ENCODE measurements at regions not wholly inside any gene's neighbourhood (a gene's known extent, or its start where the extent isn't known, plus 50 kb on each side); places are given as distances from the start of the nearest gene placed in this dataset.
"Not testable (repeated sequence)": the region's sequence is repeated elsewhere in the genome, so short reads cannot be mapped to it uniquely, and the experiment has no call there.

- no peak for DNase-seq (ENCODE audit: low spot score)
Observed at GRCh38 chr2:144822966-144823365, 303.0 kb upstream of the ZEB2 start.

- no peak for DNase-seq (ENCODE audit: low spot score)
Observed at GRCh38 chr2:144812288-144812687, 292.4 kb upstream of the ZEB2 start.

GRCh38 chr2:144801766-144802165 is 281.8 kb upstream of the ZEB2 start:
- peak; percentile 38 for DNase-seq (ENCODE audit: low spot score)

GRCh38 chr2:144801325-144801724 is 281.4 kb upstream of the ZEB2 start:
- DNase-seq (ENCODE audit: low spot score), result no peak

GRCh38 chr2:144798989-144799388 is 279.1 kb upstream of the ZEB2 start:
- no peak for DNase-seq (ENCODE audit: low spot score)

- no peak for DNase-seq (ENCODE audit: low spot score)
Observed at GRCh38 chr2:144798034-144798433, 278.1 kb upstream of the ZEB2 start.

GRCh38 chr2:144796936-144797335 is 277.0 kb upstream of the ZEB2 start:
- no peak for DNase-seq (ENCODE audit: low spot score)

GRCh38 chr2:144796164-144796563 is 276.2 kb upstream of the ZEB2 start:
- DNase-seq (ENCODE audit: low spot score), result no peak

- no peak for DNase-seq (ENCODE audit: low spot score)
Observed at GRCh38 chr2:144785253-144785652, 265.3 kb upstream of the ZEB2 start.

GRCh38 chr2:144780983-144781382 is 261.1 kb upstream of the ZEB2 start:
- no peak for DNase-seq (ENCODE audit: low spot score)

- no peak for DNase-seq (ENCODE audit: low spot score)
Observed at GRCh38 chr2:144776766-144777165, 256.8 kb upstream of the ZEB2 start.

GRCh38 chr2:144774809-144775208 is 254.9 kb upstream of the ZEB2 start:
- DNase-seq (ENCODE audit: low spot score), result no peak

GRCh38 chr2:144771348-144771747 is 251.4 kb upstream of the ZEB2 start:
- DNase-seq (ENCODE audit: low spot score), result no peak

- no peak for DNase-seq (ENCODE audit: low spot score)
Observed at GRCh38 chr2:144770616-144771230, 250.8 kb upstream of the ZEB2 start.

GRCh38 chr2:144760939-144761338 is 241.0 kb upstream of the ZEB2 start:
- not testable (repeated sequence) for DNase-seq (ENCODE audit: low spot score)

- DNase-seq (ENCODE audit: low spot score), result no peak
Observed at GRCh38 chr2:144759746-144760145, 239.8 kb upstream of the ZEB2 start.

GRCh38 chr2:144758196-144758595 is 238.3 kb upstream of the ZEB2 start:
- not testable (repeated sequence) for DNase-seq (ENCODE audit: low spot score)

- DNase-seq (ENCODE audit: low spot score), result no peak
Observed at GRCh38 chr2:144753416-144753815, 233.5 kb upstream of the ZEB2 start.

- DNase-seq (ENCODE audit: low spot score), result no peak
Observed at GRCh38 chr2:144751142-144751905, 231.4 kb upstream of the ZEB2 start.

GRCh38 chr2:144749188-144749587 is 229.3 kb upstream of the ZEB2 start:
- DNase-seq (ENCODE audit: low spot score), result no peak

GRCh38 chr2:144748443-144748842 is 228.5 kb upstream of the ZEB2 start:
- no peak for DNase-seq (ENCODE audit: low spot score)

- no peak for DNase-seq (ENCODE audit: low spot score)
Observed at GRCh38 chr2:144747571-144747970, 227.7 kb upstream of the ZEB2 start.

GRCh38 chr2:144745424-144745823 is 225.5 kb upstream of the ZEB2 start:
- no peak for DNase-seq (ENCODE audit: low spot score)

GRCh38 chr2:144738749-144739148 is 218.8 kb upstream of the ZEB2 start:
- no peak for DNase-seq (ENCODE audit: low spot score)
